HEK293 (cell line): ENCODE measurements at regions not wholly inside any gene's neighbourhood (a gene's known extent, or its start where the extent isn't known, plus 50 kb on each side); places are given as distances from the start of the nearest gene placed in this dataset.

Source experiments
- CTCF ChIA-PET: fragments of 350-600 bp; formaldehyde crosslinking; extraction: SDS; loops from one replicate; lab custom pipeline; 2021; ENCODE audit warnings: antibody characterized with exemption; lab: Yijun Ruan, JAX
- POLR2A ChIA-PET: fragments of 300-600 bp; formaldehyde crosslinking; extraction: SDS; loops from one replicate; lab custom pipeline; 2020; ENCODE audit warnings: antibody characterized with exemption, inconsistent platforms; lab: Yijun Ruan, JAX
- H3K27ac ChIP-seq: fragments of 200-500 bp; sonication (Bioruptor generic); 2 replicates; pipeline ENCODE4 v1.5.1; 2014; ENCODE audit warnings: low read depth, low read length, control low read depth, inconsistent platforms; ENCODE audit errors: extremely low read depth
- H3K36me3 ChIP-seq, 2 experiments: fragments of 200-500 bp in 1 of 2; sonication (Bioruptor generic) in 1 of 2; 1 replicate in 1 of 2; 2 replicates in 1 of 2; pipeline ENCODE4 v1.5.1; 2014 to 2017; ENCODE audit warnings: inconsistent platforms in 2 of 2, low read length in 2 of 2; ENCODE audit not compliant: control insufficient read depth in 2 of 2, insufficient read depth in 1 of 2
- H3K4me1 ChIP-seq: fragments of 200-500 bp; sonication (Bioruptor generic); 2 replicates; pipeline ENCODE4 v1.5.1; 2014; ENCODE audit warnings: mild to moderate bottlenecking, low read length, inconsistent platforms; ENCODE audit not compliant: control insufficient read depth, insufficient read depth
- H3K4me3 ChIP-seq: 2 replicates; pipeline ENCODE4 v1.5.1; 2011; ENCODE audit warnings: low read depth, mild to moderate bottlenecking, control low read depth, low read length, moderate library complexity
- H3K9me3 ChIP-seq: fragments of 200-500 bp; sonication (Bioruptor generic); 2 replicates; pipeline ENCODE4 v1.5.1; 2014; ENCODE audit warnings: low read depth, low read length, inconsistent platforms; ENCODE audit not compliant: control insufficient read depth, insufficient read depth
- PRDM1 ChIP-seq: fragments of 450-650 bp; formaldehyde crosslinking; IDR thresholded peaks from 2 replicates; pipeline ENCODE4; 2016; ENCODE audit warnings: missing biosample characterization, missing genetic modification characterization
- SP2 ChIP-seq: fragments of 450-650 bp; formaldehyde crosslinking; IDR thresholded peaks from 2 replicates; pipeline ENCODE4 v1.5.1; 2016; ENCODE audit warnings: missing biosample characterization, missing genetic modification characterization
- YY2 ChIP-seq: fragments of 450-650 bp; formaldehyde crosslinking; IDR thresholded peaks from 2 replicates; pipeline ENCODE4 v1.5.1; 2016; ENCODE audit warnings: missing biosample characterization, missing genetic modification characterization
- ZEB2 ChIP-seq: fragments of 450-650 bp; formaldehyde crosslinking; IDR thresholded peaks from 2 replicates; pipeline ENCODE4 v1.5.1; 2016; ENCODE audit warnings: missing biosample characterization, missing genetic modification characterization
- ZNF16 ChIP-seq: fragments of 450-650 bp; formaldehyde crosslinking; IDR thresholded peaks from 2 replicates; pipeline ENCODE4 v1.5.1; 2016; ENCODE audit warnings: low read depth, missing biosample characterization, missing genetic modification characterization
- ZNF184 ChIP-seq: fragments of 450-650 bp; IDR thresholded peaks from 2 replicates; pipeline ENCODE4 v1.5.1; 2018; ENCODE audit warnings: missing biosample characterization, mild to moderate bottlenecking, missing genetic modification characterization
- ZNF24 ChIP-seq: fragments of 450-650 bp; formaldehyde crosslinking; IDR thresholded peaks from 2 replicates; pipeline ENCODE4 v1.5.1; 2016; ENCODE audit warnings: missing biosample characterization, missing genetic modification characterization
- ZNF266 ChIP-seq: fragments of 450-650 bp; formaldehyde crosslinking; IDR thresholded peaks from 2 replicates; pipeline ENCODE4 v1.5.1; 2016; ENCODE audit warnings: missing biosample characterization, missing genetic modification characterization, low read depth
- ZNF292 ChIP-seq: fragments of 450-650 bp; formaldehyde crosslinking; IDR thresholded peaks from 2 replicates; pipeline ENCODE4 v1.5.1; 2016; ENCODE audit warnings: low read depth, missing biosample characterization, missing genetic modification characterization, borderline replicate concordance
- ZNF311 ChIP-seq: fragments of 450-650 bp; formaldehyde crosslinking; IDR thresholded peaks from 2 replicates; pipeline ENCODE4 v1.5.1; 2017; ENCODE audit warnings: missing biosample characterization, missing genetic modification characterization, borderline replicate concordance
- ZNF366 ChIP-seq: fragments of 450-650 bp; formaldehyde crosslinking; conservative IDR thresholded peaks from 2 replicates; pipeline ENCODE4 v1.5.1; 2016; ENCODE audit warnings: missing biosample characterization, missing genetic modification characterization
- ZNF501 ChIP-seq: fragments of 450-650 bp; formaldehyde crosslinking; IDR thresholded peaks from 2 replicates; pipeline ENCODE4 v1.5.1; 2016; ENCODE audit warnings: missing biosample characterization, missing genetic modification characterization
- ZNF626 ChIP-seq: fragments of 450-650 bp; sonication (Bioruptor Pico); formaldehyde crosslinking; IDR thresholded peaks from 2 replicates; pipeline ENCODE4 v1.5.1; 2018; ENCODE audit warnings: missing biosample characterization, missing genetic modification characterization, inconsistent platforms
- ZNF791 ChIP-seq: fragments of 450-650 bp; formaldehyde crosslinking; IDR thresholded peaks from 2 replicates; pipeline ENCODE4 v1.5.1; 2016; ENCODE audit warnings: missing biosample characterization, missing genetic modification characterization
- TF ChIP-seq, protein P1 (sequence below): fragments of 450-650 bp; formaldehyde crosslinking; IDR thresholded peaks from 2 replicates; pipeline ENCODE4 v1.5.1; 2016; ENCODE audit warnings: missing biosample characterization, missing genetic modification characterization
- TF ChIP-seq, protein P2 (sequence below): fragments of 450-650 bp; formaldehyde crosslinking; IDR thresholded peaks from 2 replicates; pipeline ENCODE4 v1.5.1; 2016; ENCODE audit warnings: missing biosample characterization, missing genetic modification characterization, low read depth
- TF ChIP-seq, protein P3 (sequence below): fragments of 450-650 bp; IDR thresholded peaks from 2 replicates; pipeline ENCODE4 v1.5.1; 2018; ENCODE audit warnings: missing biosample characterization, missing genetic modification characterization
- TF ChIP-seq, protein P4 (sequence below): fragments of 450-650 bp; formaldehyde crosslinking; IDR thresholded peaks from 2 replicates; pipeline ENCODE4 v1.5.1; 2016; ENCODE audit warnings: missing biosample characterization, missing genetic modification characterization, borderline replicate concordance
- TF ChIP-seq, protein P5 (sequence below): fragments of 450-650 bp; formaldehyde crosslinking; IDR thresholded peaks from 2 replicates; pipeline ENCODE4; 2016; ENCODE audit warnings: missing biosample characterization, missing genetic modification characterization

DNA sequence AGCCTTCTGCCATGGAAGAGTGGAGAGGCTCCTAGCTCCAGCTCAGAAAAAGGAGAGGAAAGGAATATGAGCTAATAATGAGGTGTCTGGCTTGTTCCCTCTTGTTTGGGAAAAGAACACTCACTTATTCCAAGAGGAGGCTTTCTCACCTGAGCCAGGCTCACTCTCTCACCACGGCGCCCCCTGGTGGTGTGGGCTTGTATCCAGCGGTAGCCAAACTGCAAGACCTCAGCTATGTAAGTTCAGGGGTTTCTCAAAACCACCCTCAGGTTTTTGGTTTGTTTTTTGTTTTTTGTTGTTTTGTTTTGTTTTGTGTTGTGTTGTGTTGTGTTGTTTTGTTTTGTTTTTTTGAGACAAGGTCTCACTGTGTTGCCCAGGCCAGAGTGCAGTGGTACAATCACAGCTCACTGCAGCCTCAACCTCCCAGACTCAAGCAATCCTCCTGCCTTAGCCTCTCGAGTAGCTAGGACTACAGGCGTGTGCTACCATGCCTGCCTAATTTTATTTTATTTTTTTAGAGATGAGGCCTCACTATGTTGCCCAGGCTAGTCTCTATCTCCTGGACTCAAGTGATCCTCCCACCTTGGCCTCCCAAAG is 124.0 kb downstream of the TMEM130 start (continued):
- TF ChIP-seq ZNF292 (tag by site-specific recombination): no peak
- TF ChIP-seq ZEB2 (tag by site-specific recombination): peak; percentile 35; the same call in 1 of the 2 replicates
- TF ChIP-seq ZNF311 (tag by site-specific recombination): no peak
- TF ChIP-seq ZNF501 (tag by site-specific recombination): 0 out of 2 replicates have a peak, but pooled peaks have one; percentile 34
- TF ChIP-seq PRDM1: peak; percentile 86
- TF ChIP-seq, protein P1, sequence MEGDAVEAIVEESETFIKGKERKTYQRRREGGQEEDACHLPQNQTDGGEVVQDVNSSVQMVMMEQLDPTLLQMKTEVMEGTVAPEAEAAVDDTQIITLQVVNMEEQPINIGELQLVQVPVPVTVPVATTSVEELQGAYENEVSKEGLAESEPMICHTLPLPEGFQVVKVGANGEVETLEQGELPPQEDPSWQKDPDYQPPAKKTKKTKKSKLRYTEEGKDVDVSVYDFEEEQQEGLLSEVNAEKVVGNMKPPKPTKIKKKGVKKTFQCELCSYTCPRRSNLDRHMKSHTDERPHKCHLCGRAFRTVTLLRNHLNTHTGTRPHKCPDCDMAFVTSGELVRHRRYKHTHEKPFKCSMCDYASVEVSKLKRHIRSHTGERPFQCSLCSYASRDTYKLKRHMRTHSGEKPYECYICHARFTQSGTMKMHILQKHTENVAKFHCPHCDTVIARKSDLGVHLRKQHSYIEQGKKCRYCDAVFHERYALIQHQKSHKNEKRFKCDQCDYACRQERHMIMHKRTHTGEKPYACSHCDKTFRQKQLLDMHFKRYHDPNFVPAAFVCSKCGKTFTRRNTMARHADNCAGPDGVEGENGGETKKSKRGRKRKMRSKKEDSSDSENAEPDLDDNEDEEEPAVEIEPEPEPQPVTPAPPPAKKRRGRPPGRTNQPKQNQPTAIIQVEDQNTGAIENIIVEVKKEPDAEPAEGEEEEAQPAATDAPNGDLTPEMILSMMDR (tag by site-specific recombination): peak; percentile 72
- TF ChIP-seq, all 188 proteins: peak for 8

DNA sequence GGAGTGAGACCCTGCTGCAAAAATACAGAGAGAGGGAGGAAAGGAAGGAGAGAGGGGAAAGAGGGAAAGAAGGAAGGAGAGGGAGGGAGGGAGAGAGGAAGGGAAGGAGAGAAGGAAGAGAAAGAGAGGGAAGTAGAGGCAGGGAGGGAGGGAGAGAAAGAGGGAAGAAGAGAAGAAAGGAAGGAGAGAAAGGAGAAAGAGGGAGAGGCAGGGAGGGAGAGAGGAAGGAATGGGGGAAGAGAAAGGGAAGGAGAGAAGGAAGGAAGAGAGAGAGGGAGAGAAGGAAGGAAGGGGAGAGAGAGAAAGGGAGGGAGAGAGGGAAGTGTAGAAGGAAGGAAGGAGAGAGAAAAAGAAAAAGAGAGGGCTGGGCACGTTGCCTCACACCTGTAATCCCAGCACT is 121.7 kb downstream of the TMEM130 start:
- no peak overlapping the region for H3K4me3 ChIP-seq
- H3K36me3 ChIP-seq: no peaks in the 10 kb centered on the region
- H3K4me1 ChIP-seq: no peaks in the 10 kb centered on the region
- ChIA-PET CTCF (interaction anchor here (1.0 kb wide), 1 partner anchor 328 kb away, joined by 6 read pairs; no protein-coding TSS in a partner anchor), POLR2A (interaction anchor here (0.6 kb wide), 2 partner anchors 37 to 132 kb away, joined by 3 read pairs; no protein-coding TSS in a partner anchor)
- TF ChIP-seq ZNF266 (tag by site-specific recombination): 0 out of 2 replicates have a peak, but pooled peaks have one; percentile 10
- TF ChIP-seq ZNF791 (tag by site-specific recombination): 0 out of 2 replicates have a peak, but pooled peaks have one; percentile 11
- TF ChIP-seq ZNF16: no peak
- TF ChIP-seq PRDM1: peak; percentile 94
- peak; percentile 94 for TF ChIP-seq ZNF366
- H3K9me3 ChIP-seq: no peaks in the 10 kb centered on the region
- no peak overlapping the region for H3K27ac ChIP-seq

DNA sequence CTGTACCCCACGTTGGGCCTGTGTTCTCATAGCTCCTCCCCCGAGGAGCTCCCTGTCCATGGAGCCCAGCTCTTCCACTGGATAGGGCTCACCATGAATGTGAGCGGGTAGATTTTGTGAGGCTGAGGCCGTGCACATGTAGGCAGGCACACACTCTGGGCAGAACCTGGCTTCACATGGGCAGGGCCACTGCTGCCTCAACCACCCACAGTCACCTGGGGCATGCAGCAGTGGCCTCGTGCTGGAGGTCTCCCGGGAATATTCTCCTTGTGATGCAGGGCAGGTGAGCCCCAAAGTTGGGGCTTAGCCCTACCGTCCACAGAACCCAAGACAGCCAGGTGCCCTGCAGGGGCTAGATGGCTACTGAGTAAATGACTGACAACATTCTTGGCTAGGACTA is 116.6 kb downstream of the TMEM130 start:
- CTCF ChIA-PET: interaction anchor here (0.5 to 1.3 kb wide), 5 partner anchors 34 to 351 kb away, joined by 3 to 5 read pairs (median 4); no protein-coding TSS in a partner anchor
- no peaks in the 10 kb centered on the region for H3K9me3 ChIP-seq
- H3K27ac ChIP-seq: no peak overlapping the region
- POLR2A ChIA-PET: interaction anchor here (0.6 kb wide), 2 partner anchors 12 to 136 kb away, joined by 3 read pairs; partner anchors contain the start of gene NPTX2
- no peak for TF ChIP-seq ZNF184 (tag by site-specific recombination)
- TF ChIP-seq YY2 (tag by site-specific recombination): no peak
- TF ChIP-seq, protein P2, sequence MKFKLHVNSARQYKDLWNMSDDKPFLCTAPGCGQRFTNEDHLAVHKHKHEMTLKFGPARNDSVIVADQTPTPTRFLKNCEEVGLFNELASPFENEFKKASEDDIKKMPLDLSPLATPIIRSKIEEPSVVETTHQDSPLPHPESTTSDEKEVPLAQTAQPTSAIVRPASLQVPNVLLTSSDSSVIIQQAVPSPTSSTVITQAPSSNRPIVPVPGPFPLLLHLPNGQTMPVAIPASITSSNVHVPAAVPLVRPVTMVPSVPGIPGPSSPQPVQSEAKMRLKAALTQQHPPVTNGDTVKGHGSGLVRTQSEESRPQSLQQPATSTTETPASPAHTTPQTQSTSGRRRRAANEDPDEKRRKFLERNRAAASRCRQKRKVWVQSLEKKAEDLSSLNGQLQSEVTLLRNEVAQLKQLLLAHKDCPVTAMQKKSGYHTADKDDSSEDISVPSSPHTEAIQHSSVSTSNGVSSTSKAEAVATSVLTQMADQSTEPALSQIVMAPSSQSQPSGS (tag by site-specific recombination): no peak
- no peaks in the 10 kb centered on the region for H3K4me1 ChIP-seq
- no peak overlapping the region for H3K4me3 ChIP-seq
- no peaks in the 10 kb centered on the region for H3K36me3 ChIP-seq

DNA sequence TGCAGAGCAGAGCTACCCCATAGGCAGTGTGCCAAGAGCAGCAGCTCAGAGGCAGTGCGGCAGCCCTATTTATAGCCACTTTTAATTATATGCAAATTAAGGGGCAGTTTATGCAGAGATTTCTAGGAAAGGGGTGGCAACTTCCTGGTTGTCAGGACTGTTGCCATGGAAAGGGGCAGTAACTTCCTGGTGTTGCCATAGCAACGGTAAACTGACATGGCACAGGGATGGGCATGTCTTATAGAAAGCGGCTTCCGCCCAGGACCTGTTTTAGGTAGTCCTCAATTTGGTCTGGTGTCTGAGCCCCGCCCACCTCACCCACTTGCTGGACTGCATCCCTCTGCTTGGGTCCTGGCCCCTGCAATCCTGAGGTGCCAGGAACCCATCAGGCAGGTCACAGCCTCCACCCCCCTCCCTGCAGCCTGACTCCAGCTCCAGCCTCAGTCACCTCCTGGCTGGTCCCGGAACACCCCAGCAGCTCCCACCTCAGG is 115.8 kb downstream of the TMEM130 start:
- Histone ChIP-seq H3K4me3 (no peak overlapping the region), H3K9me3 (no peaks in the 10 kb centered on the region), H3K4me1 (no peaks in the 10 kb centered on the region), H3K36me3 (no peaks in the 10 kb centered on the region), H3K27ac (no peak overlapping the region)
- POLR2A ChIA-PET: no interaction called here
- CTCF ChIA-PET: interaction anchor here (0.6 to 1.3 kb wide), 4 partner anchors 77 to 352 kb away, joined by 3 to 5 read pairs (median 4); no protein-coding TSS in a partner anchor
- TF ChIP-seq, protein P3, sequence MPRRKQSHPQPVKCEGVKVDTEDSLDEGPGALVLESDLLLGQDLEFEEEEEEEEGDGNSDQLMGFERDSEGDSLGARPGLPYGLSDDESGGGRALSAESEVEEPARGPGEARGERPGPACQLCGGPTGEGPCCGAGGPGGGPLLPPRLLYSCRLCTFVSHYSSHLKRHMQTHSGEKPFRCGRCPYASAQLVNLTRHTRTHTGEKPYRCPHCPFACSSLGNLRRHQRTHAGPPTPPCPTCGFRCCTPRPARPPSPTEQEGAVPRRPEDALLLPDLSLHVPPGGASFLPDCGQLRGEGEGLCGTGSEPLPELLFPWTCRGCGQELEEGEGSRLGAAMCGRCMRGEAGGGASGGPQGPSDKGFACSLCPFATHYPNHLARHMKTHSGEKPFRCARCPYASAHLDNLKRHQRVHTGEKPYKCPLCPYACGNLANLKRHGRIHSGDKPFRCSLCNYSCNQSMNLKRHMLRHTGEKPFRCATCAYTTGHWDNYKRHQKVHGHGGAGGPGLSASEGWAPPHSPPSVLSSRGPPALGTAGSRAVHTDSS: no peak
- peak; percentile 41 for TF ChIP-seq SP2 (tag by site-specific recombination)
- TF ChIP-seq ZNF24 (tag by site-specific recombination): no peak
- TF ChIP-seq ZEB2 (tag by site-specific recombination): no peak
- TF ChIP-seq, protein P4, sequence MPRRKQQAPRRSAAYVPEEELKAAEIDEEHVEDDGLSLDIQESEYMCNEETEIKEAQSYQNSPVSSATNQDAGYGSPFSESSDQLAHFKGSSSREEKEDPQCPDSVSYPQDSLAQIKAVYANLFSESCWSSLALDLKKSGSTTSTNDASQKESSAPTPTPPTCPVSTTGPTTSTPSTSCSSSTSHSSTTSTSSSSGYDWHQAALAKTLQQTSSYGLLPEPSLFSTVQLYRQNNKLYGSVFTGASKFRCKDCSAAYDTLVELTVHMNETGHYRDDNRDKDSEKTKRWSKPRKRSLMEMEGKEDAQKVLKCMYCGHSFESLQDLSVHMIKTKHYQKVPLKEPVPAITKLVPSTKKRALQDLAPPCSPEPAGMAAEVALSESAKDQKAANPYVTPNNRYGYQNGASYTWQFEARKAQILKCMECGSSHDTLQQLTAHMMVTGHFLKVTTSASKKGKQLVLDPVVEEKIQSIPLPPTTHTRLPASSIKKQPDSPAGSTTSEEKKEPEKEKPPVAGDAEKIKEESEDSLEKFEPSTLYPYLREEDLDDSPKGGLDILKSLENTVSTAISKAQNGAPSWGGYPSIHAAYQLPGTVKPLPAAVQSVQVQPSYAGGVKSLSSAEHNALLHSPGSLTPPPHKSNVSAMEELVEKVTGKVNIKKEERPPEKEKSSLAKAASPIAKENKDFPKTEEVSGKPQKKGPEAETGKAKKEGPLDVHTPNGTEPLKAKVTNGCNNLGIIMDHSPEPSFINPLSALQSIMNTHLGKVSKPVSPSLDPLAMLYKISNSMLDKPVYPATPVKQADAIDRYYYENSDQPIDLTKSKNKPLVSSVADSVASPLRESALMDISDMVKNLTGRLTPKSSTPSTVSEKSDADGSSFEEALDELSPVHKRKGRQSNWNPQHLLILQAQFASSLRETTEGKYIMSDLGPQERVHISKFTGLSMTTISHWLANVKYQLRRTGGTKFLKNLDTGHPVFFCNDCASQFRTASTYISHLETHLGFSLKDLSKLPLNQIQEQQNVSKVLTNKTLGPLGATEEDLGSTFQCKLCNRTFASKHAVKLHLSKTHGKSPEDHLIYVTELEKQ (tag by site-specific recombination): no peak
- no peak for TF ChIP-seq ZNF626 (tag by site-specific recombination)
- TF ChIP-seq, protein P5, sequence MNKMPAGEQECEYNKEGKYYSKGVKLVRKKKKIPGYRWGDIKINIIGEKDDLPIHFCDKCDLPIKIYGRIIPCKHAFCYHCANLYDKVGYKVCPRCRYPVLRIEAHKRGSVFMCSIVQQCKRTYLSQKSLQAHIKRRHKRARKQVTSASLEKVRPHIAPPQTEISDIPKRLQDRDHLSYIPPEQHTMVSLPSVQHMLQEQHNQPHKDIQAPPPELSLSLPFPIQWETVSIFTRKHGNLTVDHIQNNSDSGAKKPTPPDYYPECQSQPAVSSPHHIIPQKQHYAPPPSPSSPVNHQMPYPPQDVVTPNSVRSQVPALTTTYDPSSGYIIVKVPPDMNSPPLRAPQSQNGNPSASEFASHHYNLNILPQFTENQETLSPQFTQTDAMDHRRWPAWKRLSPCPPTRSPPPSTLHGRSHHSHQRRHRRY (tag by site-specific recombination): no peak
